K562 (cell line): ENCODE measurements at regions not wholly inside any gene's neighbourhood (a gene's known extent, or its start where the extent isn't known, plus 50 kb on each side); places are given as distances from the start of the nearest gene placed in this dataset.

ENCODE experiments used
- ATAC-seq: fragments of 200-7000 bp; cut with Tn5 transposase; 3 replicates; pipeline ENCODE4 v1.9.1; 2020; ENCODE audit warnings: moderate library complexity
- BruUV-seq: library from RNA; stranded (reverse); fragments of 400-500 nt; replicated peaks from 2 replicates; lab custom pipeline; 2021; lab: Mats Ljungman, UMichigan
- CTCF ChIA-PET: fragments of 300-600 bp; formaldehyde crosslinking; extraction: SDS; loops from one replicate; lab custom pipeline; 2021; ENCODE audit warnings: low intra/inter-chr PET ratio; lab: Yijun Ruan, JAX
- POLR2A ChIA-PET: fragments of 300-600, 350-650 bp; sonication (Branson Sonifier 250); formaldehyde crosslinking; extraction: SDS; loops from one replicate; lab custom pipeline; 2021; ENCODE audit warnings: antibody characterized with exemption, inconsistent platforms; lab: Yijun Ruan, JAX
- DNase-seq, 4 experiments: peaks; one replicate each; pipeline versions ENCODE4 v3.0.0 to v3.0.0-alpha.2; 2011 to 2018; ENCODE audit warnings: low spot score in 3 of 4, mixed read lengths in 3 of 4; ENCODE audit errors: extremely low read depth in 1 of 4
- FAIRE-seq: peaks from 2 replicates; lab custom pipeline; 2011; peaks lifted over from hg19 to GRCh38; lab: Jason Lieb, UNC
- H2AFZ ChIP-seq: 2 replicates; pipeline ENCODE4 v1.6.0; 2011; ENCODE audit warnings: low read depth, low read length, control low read depth, inconsistent platforms
- H3K27ac ChIP-seq: fragments of 200-600 bp; 3 replicates; pipeline ENCODE4 v1.8.0; 2011; ENCODE audit warnings: low read depth, mild to moderate bottlenecking, control low read depth, inconsistent platforms, low read length, moderate library complexity, mixed read lengths; ENCODE audit errors: extremely low read depth
- H3K27me3 ChIP-seq, 2 experiments: fragments of 300-600 bp in 1 of 2; 2 replicates in 1 of 2; 3 replicates in 1 of 2; pipeline versions ENCODE4 v1.6.0 to v1.8.0; 2011; ENCODE audit warnings: inconsistent platforms in 2 of 2, low read length in 2 of 2, mild to moderate bottlenecking in 1 of 2, mixed read lengths in 1 of 2, moderate library complexity in 1 of 2; ENCODE audit not compliant: control insufficient read depth in 2 of 2, insufficient read depth in 2 of 2
- H3K36me3 ChIP-seq: fragments of 300-600 bp; 3 replicates; pipeline ENCODE4 v1.8.0; 2011; ENCODE audit warnings: mild to moderate bottlenecking, low read length, inconsistent platforms; ENCODE audit not compliant: control insufficient read depth, insufficient read depth
- H3K4me1 ChIP-seq, 2 experiments: fragments of 200-600 bp in 1 of 2; replicated peaks in 1 of 2; 2 replicates in 1 of 2; 3 replicates in 1 of 2; pipeline versions ENCODE4 v1.5.1 to v1.8.0; 2011; ENCODE audit warnings: inconsistent platforms in 2 of 2, low read length in 2 of 2, mild to moderate bottlenecking in 1 of 2, mixed read lengths in 1 of 2, moderate library complexity in 1 of 2; ENCODE audit not compliant: control insufficient read depth in 2 of 2, insufficient read depth in 2 of 2
- H3K4me2 ChIP-seq: 2 replicates; pipeline ENCODE4 v1.6.1; 2011; ENCODE audit warnings: low read length, control low read depth, inconsistent platforms, mixed read lengths; ENCODE audit not compliant: insufficient read depth
- H3K4me3 ChIP-seq: fragments of 200-600 bp; sonication (generic), shearing (Covaris generic); 2 replicates; pipeline ENCODE4 v1.5.1; 2016; ENCODE audit warnings: control low read depth, inconsistent platforms
- H3K79me2 ChIP-seq: fragments of 200-600 bp; 3 replicates; pipeline ENCODE4 v1.8.0; 2011; ENCODE audit warnings: low read length, inconsistent platforms; ENCODE audit not compliant: control insufficient read depth, insufficient read depth
- H3K9ac ChIP-seq, 2 experiments: 2 replicates each; pipeline versions ENCODE4 v1.6.0 to v1.6.1; 2011; ENCODE audit warnings: low read depth in 2 of 2, low read length in 2 of 2, control low read depth in 1 of 2, inconsistent platforms in 1 of 2, mild to moderate bottlenecking in 1 of 2, mixed read lengths in 1 of 2; ENCODE audit not compliant: insufficient read depth in 1 of 2
- H3K9me1 ChIP-seq: one replicate; pipeline ENCODE4 v1.6.0; 2011; ENCODE audit warnings: inconsistent platforms, mild to moderate bottlenecking, low read length, moderate library complexity; ENCODE audit not compliant: control insufficient read depth, insufficient read depth
- H3K9me3 ChIP-seq: replicated peaks from 2 replicates; pipeline ENCODE4 v1.5.1; 2011; ENCODE audit warnings: low read depth, low read length, inconsistent platforms; ENCODE audit not compliant: control insufficient read depth, insufficient read depth
- H4K20me1 ChIP-seq: replicated peaks from 2 replicates; pipeline ENCODE4 v1.6.1; 2011; ENCODE audit warnings: low read length, inconsistent platforms, mixed read lengths; ENCODE audit not compliant: control insufficient read depth, insufficient read depth
- KDM1A ChIP-seq, 2 experiments: fragments of 450-650 bp; IDR thresholded peaks; 2 replicates each; pipeline ENCODE4 v1.6.1; 2016; ENCODE audit warnings: mild to moderate bottlenecking in 2 of 2
- KDM2B ChIP-seq: fragments of 250-450 bp; sonication (Bioruptor Pico); IDR thresholded peaks from 2 replicates; pipeline ENCODE4 v1.8.0; 2021; ENCODE audit warnings: mild to moderate bottlenecking, moderate library complexity
- L3MBTL2 ChIP-seq: fragments of 450-650 bp; IDR thresholded peaks from 2 replicates; pipeline ENCODE4 v1.6.1; 2016; ENCODE audit warnings: mild to moderate bottlenecking, moderate library complexity
- MBD2 ChIP-seq: sonication (generic); IDR thresholded peaks from 2 replicates; pipeline ENCODE4 v1.6.1; 2016; ENCODE audit warnings: low read depth, borderline replicate concordance
- MIER1 ChIP-seq: fragments of 450-650 bp; IDR thresholded peaks from 2 replicates; pipeline ENCODE4 v1.6.1; 2016; ENCODE audit warnings: antibody characterized with exemption, mild to moderate bottlenecking, low read depth
- NBN ChIP-seq: fragments of 450-650 bp; IDR thresholded peaks from 2 replicates; pipeline ENCODE4 v1.6.1; 2016; ENCODE audit warnings: low read depth, mild to moderate bottlenecking
- NR2C1 ChIP-seq, 2 experiments: fragments of 450-650 bp; IDR thresholded peaks; 2 replicates each; pipeline ENCODE4 v1.6.1; 2017; ENCODE audit warnings: mild to moderate bottlenecking in 2 of 2, antibody characterized with exemption in 1 of 2, inconsistent platforms in 1 of 2, missing compliant biosample characterization in 1 of 2, missing genetic modification characterization in 1 of 2
- PTTG1 ChIP-seq: fragments of 450-650 bp; IDR thresholded peaks from 2 replicates; pipeline ENCODE4 v1.6.1; 2016; ENCODE audit warnings: low read depth, mild to moderate bottlenecking, missing genetic modification characterization, missing compliant biosample characterization
- RBBP5 ChIP-seq: fragments of 200-600 bp; sonication (generic); IDR thresholded peaks from 2 replicates; pipeline ENCODE4 v1.6.1; 2012; ENCODE audit warnings: borderline replicate concordance, mild to moderate bottlenecking, low read length, control low read depth, inconsistent platforms; ENCODE audit not compliant: insufficient read depth, poor library complexity, severe bottlenecking
- TEAD1 ChIP-seq, 2 experiments: fragments of 450-650 bp in 1 of 2; sonication (generic) in 1 of 2; formaldehyde crosslinking; IDR thresholded peaks; 2 replicates each; pipeline versions ENCODE4 v1.4.0 to v1.8.0; 2020 to 2022; ENCODE audit warnings: mild to moderate bottlenecking in 2 of 2, missing genetic modification reagents in 1 of 2
- U2AF2 ChIP-seq: fragments of 200-400 bp; formaldehyde crosslinking; optimal IDR thresholded peaks from 2 replicates; pipeline ENCODE3; 2017; ENCODE audit warnings: low read depth, mild to moderate bottlenecking, low read length
- ZC3H8 ChIP-seq: fragments of 450-650 bp; IDR thresholded peaks from 2 replicates; pipeline ENCODE4 v1.6.1; 2017
- ZNF347 ChIP-seq: fragments of 450-650 bp; formaldehyde crosslinking; IDR thresholded peaks from 2 replicates; pipeline ENCODE4 v1.4.0; 2020; ENCODE audit warnings: low read depth, mild to moderate bottlenecking, moderate library complexity
- ZNF699 ChIP-seq: fragments of 250-450 bp; sonication (Bioruptor Pico); IDR thresholded peaks from 2 replicates; pipeline ENCODE4 v1.8.0; 2021; ENCODE audit warnings: mild to moderate bottlenecking, moderate library complexity; ENCODE audit not compliant: insufficient replicate concordance
- ZNF785 ChIP-seq: fragments of 250-450 bp; sonication (Bioruptor Pico); IDR thresholded peaks from 2 replicates; pipeline ENCODE4 v1.4.0; 2020; ENCODE audit warnings: mild to moderate bottlenecking
- in situ Hi-C: fragments of 300-500 bp; cut with MboI; formaldehyde crosslinking; loops from 4 replicates; pipeline ENCODE4 v1.15.0; 2018; ENCODE audit warnings: inconsistent platforms, mixed read lengths
- intact Hi-C: fragments of 100-400 bp; cut with micrococcal nuclease; formaldehyde crosslinking; loops from 2 replicates; pipeline ENCODE4 v1.14.2; 2022
- TF ChIP-seq, protein P1 (sequence below): fragments of 250-450 bp; sonication (Bioruptor Pico); IDR thresholded peaks from 2 replicates; pipeline ENCODE4 v1.5.0; 2020; ENCODE audit warnings: mild to moderate bottlenecking
- TF ChIP-seq, protein P2 (sequence below), 3 experiments: fragments of 200-800 bp in 1 of 3; fragments of 250-450 bp in 1 of 3; fragments of 450-650 bp in 1 of 3; sonication (Bioruptor Pico) in 1 of 3; sonication (Bioruptor generic) in 1 of 3; formaldehyde crosslinking in 1 of 3; IDR thresholded peaks; 2 replicates each; pipeline versions ENCODE4 v1.6.1 to v1.8.0; 2016 to 2022; ENCODE audit warnings: mild to moderate bottlenecking in 2 of 3, missing genetic modification characterization in 2 of 3, missing compliant biosample characterization in 1 of 3, moderate library complexity in 1 of 3

DNA sequence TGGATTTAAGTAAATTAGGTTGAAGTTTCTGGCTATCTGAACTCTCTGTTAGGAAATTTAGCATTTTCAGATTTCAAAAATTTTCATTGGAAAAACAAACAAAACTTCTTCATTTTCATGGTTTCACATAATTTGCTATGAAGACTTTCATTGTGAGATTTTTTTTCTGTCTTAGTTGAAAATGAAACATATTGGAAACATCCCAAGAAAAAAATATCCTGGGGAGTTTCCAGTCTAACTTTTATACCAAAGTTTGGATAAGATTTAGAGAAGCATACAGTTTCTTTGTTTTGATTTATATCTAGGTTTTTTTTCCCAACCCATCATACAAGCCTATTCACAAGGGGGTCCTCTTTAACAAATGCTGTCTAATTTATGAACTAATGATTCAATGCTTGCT, 300.5 kb upstream of the SEMA3A start:
- no TSS peak for BruUV-seq
- Histone ChIP-seq H3K36me3 (no peaks in the 10 kb centered on the region), H3K4me3 (no peak overlapping the region), H3K27me3 (no peaks in the 10 kb centered on the region), H3K4me1 (no peaks in the 10 kb centered on the region), H2AFZ (no peak overlapping the region), H3K9me1 (no peaks in the 10 kb centered on the region), H4K20me1 (no peaks in the 10 kb centered on the region), H3K9me3 (no peaks in the 10 kb centered on the region), H3K4me2 (no peak overlapping the region), H3K9ac (no peak overlapping the region), H3K79me2 (no peaks in the 10 kb centered on the region), H3K27ac (no peak overlapping the region)
- no peak for TF ChIP-seq ZNF785 (CRISPR knock-in tag)
- TF ChIP-seq L3MBTL2, result no peak
- TF ChIP-seq, protein P1, sequence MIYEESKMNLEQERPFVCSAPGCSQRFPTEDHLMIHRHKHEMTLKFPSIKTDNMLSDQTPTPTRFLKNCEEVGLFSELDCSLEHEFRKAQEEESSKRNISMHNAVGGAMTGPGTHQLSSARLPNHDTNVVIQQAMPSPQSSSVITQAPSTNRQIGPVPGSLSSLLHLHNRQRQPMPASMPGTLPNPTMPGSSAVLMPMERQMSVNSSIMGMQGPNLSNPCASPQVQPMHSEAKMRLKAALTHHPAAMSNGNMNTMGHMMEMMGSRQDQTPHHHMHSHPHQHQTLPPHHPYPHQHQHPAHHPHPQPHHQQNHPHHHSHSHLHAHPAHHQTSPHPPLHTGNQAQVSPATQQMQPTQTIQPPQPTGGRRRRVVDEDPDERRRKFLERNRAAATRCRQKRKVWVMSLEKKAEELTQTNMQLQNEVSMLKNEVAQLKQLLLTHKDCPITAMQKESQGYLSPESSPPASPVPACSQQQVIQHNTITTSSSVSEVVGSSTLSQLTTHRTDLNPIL, result no peak
- TF ChIP-seq U2AF2, result no peak
- no peak for TF ChIP-seq NR2C1 (IDR thresholded peaks at IDR 0.05)
- no peak for TF ChIP-seq NR2C1 (tag; IDR thresholded peaks at IDR 0.05)
- no peak for TF ChIP-seq ZNF699 (CRISPR knock-in tag)
- TF ChIP-seq ZNF347 (CRISPR knock-in tag), result no peak
- TF ChIP-seq MIER1, result no peak
- TF ChIP-seq ZC3H8, result no peak
- TF ChIP-seq, protein P2, sequence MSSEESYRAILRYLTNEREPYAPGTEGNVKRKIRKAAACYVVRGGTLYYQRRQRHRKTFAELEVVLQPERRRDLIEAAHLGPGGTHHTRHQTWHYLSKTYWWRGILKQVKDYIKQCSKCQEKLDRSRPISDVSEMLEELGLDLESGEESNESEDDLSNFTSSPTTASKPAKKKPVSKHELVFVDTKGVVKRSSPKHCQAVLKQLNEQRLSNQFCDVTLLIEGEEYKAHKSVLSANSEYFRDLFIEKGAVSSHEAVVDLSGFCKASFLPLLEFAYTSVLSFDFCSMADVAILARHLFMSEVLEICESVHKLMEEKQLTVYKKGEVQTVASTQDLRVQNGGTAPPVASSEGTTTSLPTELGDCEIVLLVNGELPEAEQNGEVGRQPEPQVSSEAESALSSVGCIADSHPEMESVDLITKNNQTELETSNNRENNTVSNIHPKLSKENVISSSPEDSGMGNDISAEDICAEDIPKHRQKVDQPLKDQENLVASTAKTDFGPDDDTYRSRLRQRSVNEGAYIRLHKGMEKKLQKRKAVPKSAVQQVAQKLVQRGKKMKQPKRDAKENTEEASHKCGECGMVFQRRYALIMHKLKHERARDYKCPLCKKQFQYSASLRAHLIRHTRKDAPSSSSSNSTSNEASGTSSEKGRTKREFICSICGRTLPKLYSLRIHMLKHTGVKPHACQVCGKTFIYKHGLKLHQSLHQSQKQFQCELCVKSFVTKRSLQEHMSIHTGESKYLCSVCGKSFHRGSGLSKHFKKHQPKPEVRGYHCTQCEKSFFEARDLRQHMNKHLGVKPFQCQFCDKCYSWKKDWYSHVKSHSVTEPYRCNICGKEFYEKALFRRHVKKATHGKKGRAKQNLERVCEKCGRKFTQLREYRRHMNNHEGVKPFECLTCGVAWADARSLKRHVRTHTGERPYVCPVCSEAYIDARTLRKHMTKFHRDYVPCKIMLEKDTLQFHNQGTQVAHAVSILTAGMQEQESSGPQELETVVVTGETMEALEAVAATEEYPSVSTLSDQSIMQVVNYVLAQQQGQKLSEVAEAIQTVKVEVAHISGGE (CRISPR knock-in tag; IDR thresholded peaks at IDR 0.05), result no peak
- no peak for TF ChIP-seq RBBP5
- TF ChIP-seq TEAD1 (CRISPR knock-in tag; IDR thresholded peaks at IDR 0.05), result no peak
- TF ChIP-seq KDM1A (IDR thresholded peaks at IDR 0.05), result no peak
- TF ChIP-seq KDM2B (CRISPR knock-in tag), result no peak
- no peak for TF ChIP-seq NBN
- no peak for TF ChIP-seq PTTG1 (tag)
- no peak for TF ChIP-seq MBD2
- DNase-seq (no peak), FAIRE-seq (no peak), ATAC-seq (no peak)
- intact Hi-C loops, result loop anchor here (10.0 kb wide), 1 partner anchor 420 kb away; no protein-coding TSS in a partner anchor
- POLR2A ChIA-PET, result no interaction called here
- in situ Hi-C loops, result loop anchor here (10.0 kb wide), 1 partner anchor 520 kb away; no protein-coding TSS in a partner anchor
- CTCF ChIA-PET, result no interaction called here
